ENCODE measurements at regions not wholly inside any gene's neighbourhood (a gene's known extent, or its start where the extent isn't known, plus 50 kb on each side); places are given as distances from the start of the nearest gene placed in this dataset.

GRCh38 chrX:122501652-122502051 is 682.4 kb upstream of the GRIA3 start:
- 58 to 61% methylated on average over 3 of the region's 3 CpGs for WGBS, 2 donors
- no peak for DNase-seq (ENCODE audit: low spot score in 2 of 2)
- Histone ChIP-seq H3K36me3 (no peaks in the 10 kb centered on the region), H3K4me1 (no peaks in the 10 kb centered on the region), H3K27ac (no peak overlapping the region), H3K27me3 (no peaks in the 10 kb centered on the region), H3K4me3 (no peak overlapping the region), H3K9me3 (no peaks in the 10 kb centered on the region)
- TF ChIP-seq POLR2A (IDR thresholded peaks at IDR 0.05) (no peak), EP300 (IDR thresholded peaks at IDR 0.05) (no peak)
- TF ChIP-seq, protein P1, sequence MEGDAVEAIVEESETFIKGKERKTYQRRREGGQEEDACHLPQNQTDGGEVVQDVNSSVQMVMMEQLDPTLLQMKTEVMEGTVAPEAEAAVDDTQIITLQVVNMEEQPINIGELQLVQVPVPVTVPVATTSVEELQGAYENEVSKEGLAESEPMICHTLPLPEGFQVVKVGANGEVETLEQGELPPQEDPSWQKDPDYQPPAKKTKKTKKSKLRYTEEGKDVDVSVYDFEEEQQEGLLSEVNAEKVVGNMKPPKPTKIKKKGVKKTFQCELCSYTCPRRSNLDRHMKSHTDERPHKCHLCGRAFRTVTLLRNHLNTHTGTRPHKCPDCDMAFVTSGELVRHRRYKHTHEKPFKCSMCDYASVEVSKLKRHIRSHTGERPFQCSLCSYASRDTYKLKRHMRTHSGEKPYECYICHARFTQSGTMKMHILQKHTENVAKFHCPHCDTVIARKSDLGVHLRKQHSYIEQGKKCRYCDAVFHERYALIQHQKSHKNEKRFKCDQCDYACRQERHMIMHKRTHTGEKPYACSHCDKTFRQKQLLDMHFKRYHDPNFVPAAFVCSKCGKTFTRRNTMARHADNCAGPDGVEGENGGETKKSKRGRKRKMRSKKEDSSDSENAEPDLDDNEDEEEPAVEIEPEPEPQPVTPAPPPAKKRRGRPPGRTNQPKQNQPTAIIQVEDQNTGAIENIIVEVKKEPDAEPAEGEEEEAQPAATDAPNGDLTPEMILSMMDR (IDR thresholded peaks at IDR 0.05) = no peak

- Histone ChIP-seq H3K36me3 (no peaks in the 10 kb centered on the region), H3K9me3 (no peaks in the 10 kb centered on the region), H3K4me3 (no peak overlapping the region), H3K4me1 (no peaks in the 10 kb centered on the region), H3K27me3 (no peaks in the 10 kb centered on the region), H3K27ac (no peak overlapping the region)
- no peak for DNase-seq (ENCODE audit: low spot score in 2 of 2)
- WGBS, 2 donors = 55 to 82% methylated on average over 3 of the region's 3 CpGs
- TF ChIP-seq POLR2A (IDR thresholded peaks at IDR 0.05) (no peak), EP300 (IDR thresholded peaks at IDR 0.05) (no peak)
- TF ChIP-seq, protein P1 (IDR thresholded peaks at IDR 0.05) = no peak
Measured at GRCh38 chrX:122504026-122504425, 680.1 kb upstream of the GRIA3 start.

- no peaks in the 10 kb centered on the region for H3K27me3 ChIP-seq
- no peak overlapping the region for H3K4me3 ChIP-seq
- no peaks in the 10 kb centered on the region for H3K9me3 ChIP-seq
- WGBS, 2 donors = 75 to 77% methylated on average over 3 of the region's 3 CpGs
- no peak for TF ChIP-seq POLR2A (IDR thresholded peaks at IDR 0.05)
- no peak for TF ChIP-seq EP300 (IDR thresholded peaks at IDR 0.05)
- H3K27ac ChIP-seq = no peak overlapping the region
- H3K4me1 ChIP-seq = no peaks in the 10 kb centered on the region
- H3K36me3 ChIP-seq = no peaks in the 10 kb centered on the region
- DNase-seq (ENCODE audit: low spot score in 2 of 2) = no peak
Measured at GRCh38 chrX:122512561-122513072, 671.5 kb upstream of the GRIA3 start.

GRCh38 chrX:122517786-122518185 is 666.3 kb upstream of the GRIA3 start:
- H3K4me1 ChIP-seq = no peaks in the 10 kb centered on the region
- H3K9me3 ChIP-seq = no peaks in the 10 kb centered on the region
- TF ChIP-seq POLR2A (IDR thresholded peaks at IDR 0.05) (no peak), EP300 (IDR thresholded peaks at IDR 0.05) (no peak)
- TF ChIP-seq, protein P1 (IDR thresholded peaks at IDR 0.05) = no peak
- H3K27me3 ChIP-seq = no peaks in the 10 kb centered on the region
- no peak overlapping the region for H3K4me3 ChIP-seq
- no peak overlapping the region for H3K27ac ChIP-seq
- no peaks in the 10 kb centered on the region for H3K36me3 ChIP-seq
- DNase-seq (ENCODE audit: low spot score in 2 of 2) = no peak

DNA sequence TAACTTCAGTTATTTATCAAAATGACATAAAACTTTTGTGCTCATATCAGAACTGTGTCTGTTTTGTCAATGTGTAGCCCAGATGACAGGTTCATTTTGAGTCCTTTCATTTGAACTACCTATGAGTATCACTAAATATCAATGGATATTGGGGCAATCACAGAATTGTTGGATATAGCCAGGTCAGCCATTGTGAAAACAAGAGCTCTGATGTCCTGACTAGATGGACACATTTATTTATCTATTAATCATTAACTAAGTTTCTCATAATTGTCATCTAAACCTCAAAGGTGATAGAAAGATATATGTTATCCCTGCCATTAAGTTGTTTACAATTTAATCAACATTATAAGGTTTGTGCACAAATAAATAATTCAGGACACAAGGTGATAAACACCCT is 638.3 kb upstream of the GRIA3 start:
- DNase-seq (ENCODE audit: low spot score in 2 of 2) = no peak
- TF ChIP-seq POLR2A (IDR thresholded peaks at IDR 0.05) (no peak), EP300 (IDR thresholded peaks at IDR 0.05) (no peak)
- TF ChIP-seq, protein P1 (IDR thresholded peaks at IDR 0.05) = no peak
- no peak overlapping the region for H3K27ac ChIP-seq
- H3K36me3 ChIP-seq = no peaks in the 10 kb centered on the region
- no peak overlapping the region for H3K4me3 ChIP-seq
- H3K9me3 ChIP-seq = no peaks in the 10 kb centered on the region
- H3K4me1 ChIP-seq = no peaks in the 10 kb centered on the region
- no peaks in the 10 kb centered on the region for H3K27me3 ChIP-seq

GRCh38 chrX:122546269-122546668 is 637.8 kb upstream of the GRIA3 start:
- no peak for TF ChIP-seq POLR2A (IDR thresholded peaks at IDR 0.05)
- no peak for TF ChIP-seq EP300 (IDR thresholded peaks at IDR 0.05)
- TF ChIP-seq, protein P1 (IDR thresholded peaks at IDR 0.05) = no peak
- Histone ChIP-seq H3K9me3 (no peaks in the 10 kb centered on the region), H3K4me1 (no peaks in the 10 kb centered on the region), H3K36me3 (no peaks in the 10 kb centered on the region), H3K27me3 (no peaks in the 10 kb centered on the region), H3K27ac (no peak overlapping the region), H3K4me3 (no peak overlapping the region)
- WGBS, 2 donors = 77 to 83% methylated on average over 1 of the region's 1 CpG
- DNase-seq (ENCODE audit: low spot score in 2 of 2) = no peak
